NCI-H345 treated with DMSO at 0.1 percent for 48 hours (cell line): ENCODE measurements at regions not wholly inside any gene's neighbourhood (a gene's known extent, or its start where the extent isn't known, plus 50 kb on each side); places are given as distances from the start of the nearest gene placed in this dataset.
"Not testable (repeated sequence)": the region's sequence is repeated elsewhere in the genome, so short reads cannot be mapped to it uniquely, and the experiment has no call there.

ENCODE experiments used
- DNase-seq: peaks from one replicate; lab custom pipeline; 2025; ENCODE audit not compliant: unreplicated experiment; lab: John Stamatoyannopoulos, UW

DNA sequence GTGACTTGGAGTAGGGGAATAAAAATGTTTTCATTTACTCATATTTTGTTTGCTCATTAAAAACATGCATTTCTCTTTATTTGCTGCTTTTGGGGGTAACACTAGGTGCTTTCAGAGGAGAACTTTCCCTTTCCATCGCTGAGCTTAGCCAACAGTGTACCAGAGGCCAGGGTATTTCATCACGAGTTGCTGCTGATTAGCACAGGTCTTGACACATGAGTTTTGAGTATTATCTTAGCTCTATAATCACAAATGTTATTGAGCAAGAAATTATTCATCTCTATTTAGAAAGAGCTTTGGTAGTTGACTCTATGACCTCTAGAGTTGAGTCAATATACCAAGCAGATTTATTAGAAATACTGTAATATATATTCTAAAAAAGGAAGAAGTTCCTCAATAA lies 375.9 kb downstream of the NXPH1 start:
- DNase-seq, result no peak

DNA sequence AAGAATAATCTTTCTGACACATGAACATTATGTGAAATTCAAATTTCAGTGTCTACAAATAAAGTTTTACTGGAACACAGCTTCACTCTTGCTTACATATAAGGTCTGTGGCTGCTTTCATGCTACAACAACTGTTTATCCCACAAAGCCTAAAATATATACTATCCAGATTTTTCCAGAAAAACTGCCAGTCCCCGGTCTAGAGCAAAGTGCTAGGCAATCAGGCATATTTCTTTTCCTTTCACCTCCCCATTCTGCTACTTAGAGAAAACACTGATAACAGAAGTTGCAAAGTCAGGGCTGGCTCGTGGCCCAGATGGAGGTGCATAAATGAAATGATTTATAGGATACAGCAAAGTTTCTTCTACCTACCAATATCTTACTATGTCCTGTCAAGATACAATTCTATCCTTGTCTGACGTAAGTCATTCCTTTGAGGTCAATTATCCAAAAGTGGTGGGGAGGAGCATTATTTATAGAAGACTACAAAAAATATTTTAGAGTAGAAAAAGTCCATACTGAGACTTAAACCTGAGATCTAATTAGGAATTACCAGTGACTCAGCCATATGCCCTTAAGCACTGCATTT lies 384.1 kb downstream of the NXPH1 start:
- DNase-seq, result no peak

DNA sequence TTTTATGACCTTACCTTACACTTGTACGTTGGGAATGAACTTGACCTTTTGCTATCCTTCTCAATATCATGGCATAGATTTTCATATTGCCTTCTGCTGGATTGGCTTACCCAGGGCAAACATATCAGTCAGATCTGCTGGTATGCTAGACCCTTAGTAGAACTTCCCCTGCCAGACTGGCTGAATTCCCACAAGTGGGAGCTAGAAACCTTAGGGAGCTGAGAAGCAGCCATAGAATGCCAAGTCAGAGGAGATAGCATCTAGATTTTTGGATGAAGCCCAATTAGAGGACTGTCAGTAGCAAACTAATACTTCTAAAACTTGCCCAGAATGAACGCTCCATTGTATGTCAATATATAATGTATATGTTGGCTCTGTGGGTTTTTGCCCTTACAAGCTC lies 385.0 kb downstream of the NXPH1 start:
- DNase-seq, result no peak

- DNase-seq, result no peak
Observed at GRCh38 chr7:8822595-8822994, 389.2 kb downstream of the NXPH1 start.

GRCh38 chr7:8823486-8823885 lies 390.1 kb downstream of the NXPH1 start:
- DNase-seq, result no peak

GRCh38 chr7:8827329-8827728 lies 393.9 kb downstream of the NXPH1 start:
- DNase-seq, result no peak

GRCh38 chr7:8829100-8829499 lies 395.7 kb downstream of the NXPH1 start:
- no peak for DNase-seq

DNA sequence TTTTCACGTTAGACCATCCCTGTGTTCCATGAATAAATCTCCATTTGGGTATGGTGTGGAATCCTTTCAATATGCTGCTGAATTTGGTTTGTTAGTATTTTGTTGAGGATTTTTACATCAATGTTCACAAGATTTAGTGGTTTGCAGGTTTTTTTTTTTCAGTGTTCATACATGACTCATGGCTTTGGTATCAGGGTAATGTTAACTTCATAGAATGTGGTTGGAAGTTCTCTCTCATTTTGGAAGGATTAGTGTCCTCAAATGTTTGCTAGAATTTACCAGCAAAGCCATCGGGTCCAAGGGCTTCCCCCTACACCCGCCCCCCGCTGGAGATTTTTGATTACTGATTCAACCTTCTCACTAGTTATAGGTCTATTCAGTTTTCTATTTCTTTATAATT lies 398.0 kb downstream of the NXPH1 start:
- DNase-seq, result no peak

- DNase-seq, result no peak
Observed at GRCh38 chr7:8833355-8833754, 399.9 kb downstream of the NXPH1 start.

DNA sequence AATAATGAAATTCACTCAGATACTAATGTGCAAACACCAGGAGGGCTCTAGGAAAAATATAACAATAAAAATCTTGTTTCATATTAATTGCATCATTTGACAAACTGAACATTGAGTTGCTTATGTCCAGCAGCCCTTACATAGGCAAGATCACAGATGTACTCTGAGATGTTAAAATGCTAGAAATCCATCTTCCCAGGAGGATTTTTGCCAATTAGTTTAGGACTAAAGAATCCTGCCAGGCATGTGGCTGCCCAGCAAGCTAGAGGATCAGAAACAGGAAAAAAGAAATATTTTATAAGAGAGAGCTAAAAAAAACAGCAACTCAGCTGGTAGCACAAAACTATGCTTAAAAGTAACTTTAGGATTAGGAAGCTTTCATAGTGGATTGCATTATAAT lies 407.8 kb downstream of the NXPH1 start:
- no peak for DNase-seq

- DNase-seq, result no peak
Observed at GRCh38 chr7:8871716-8872115, 438.3 kb downstream of the NXPH1 start.

DNA sequence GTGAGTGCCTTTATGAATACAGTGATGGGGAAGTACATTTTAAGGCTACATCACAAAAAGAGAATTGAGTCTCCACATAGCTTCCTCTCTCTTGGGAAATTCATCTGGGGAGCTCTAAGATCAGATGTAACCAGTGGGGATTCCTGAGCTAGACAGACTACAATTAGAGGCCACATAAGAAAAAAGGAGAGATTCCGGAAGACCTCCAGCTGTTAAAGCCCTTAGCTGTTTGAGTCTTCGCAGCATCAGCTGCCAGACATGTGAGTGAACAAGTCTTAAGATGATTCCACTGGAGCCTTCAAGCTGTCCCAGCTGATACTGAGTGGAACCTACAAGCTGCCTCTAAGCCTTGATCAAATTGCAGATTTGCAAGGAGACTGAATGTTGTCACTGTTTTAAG lies 448.5 kb downstream of the NXPH1 start:
- no peak for DNase-seq

DNA sequence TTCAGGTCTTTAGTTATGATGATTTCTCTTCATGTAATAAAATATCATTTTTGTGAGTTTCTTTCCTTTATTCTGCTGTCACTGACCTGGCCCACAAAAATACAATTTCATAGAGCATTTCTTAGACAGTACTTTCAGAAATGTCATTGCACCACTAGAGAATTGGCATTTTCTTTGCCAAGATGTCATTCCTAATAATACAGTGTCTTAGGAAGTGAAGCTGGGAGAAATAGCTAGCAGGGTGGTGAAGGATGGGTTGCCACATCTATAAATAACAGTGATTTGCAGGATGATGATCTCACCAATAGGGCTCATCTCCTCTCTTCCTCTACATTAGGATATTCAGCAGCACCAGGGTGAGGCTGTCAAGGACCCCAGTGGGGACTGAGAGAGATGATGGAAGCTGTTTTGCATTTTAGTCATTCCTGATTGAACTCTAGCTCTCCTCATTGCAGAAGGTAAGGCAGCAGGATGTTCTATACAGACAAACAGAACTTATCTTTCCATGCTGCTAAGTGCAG lies 452.1 kb downstream of the NXPH1 start:
- no peak for DNase-seq

- not testable (repeated sequence) for DNase-seq
Observed at GRCh38 chr7:8890346-8890745, 456.9 kb downstream of the NXPH1 start.

DNA sequence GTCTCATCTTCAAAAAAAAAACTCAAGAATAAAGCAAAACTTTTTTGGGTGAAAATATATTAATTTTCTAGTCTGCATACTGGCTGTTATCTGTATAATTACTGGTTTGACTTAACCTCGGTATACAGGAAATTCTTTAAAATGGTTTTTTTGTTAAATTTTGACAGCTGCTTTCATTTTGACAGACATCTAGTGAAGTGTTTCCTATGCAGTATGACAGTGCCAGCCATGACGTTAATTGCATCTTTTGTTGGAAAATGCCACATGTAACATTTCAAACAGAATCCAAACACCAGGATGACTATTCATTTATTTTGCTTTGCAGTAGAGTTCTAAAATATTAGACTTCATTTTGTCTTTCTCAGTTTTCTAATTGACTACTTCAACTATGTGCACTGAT lies 460.4 kb downstream of the NXPH1 start:
- DNase-seq, result no peak

- no peak for DNase-seq
Observed at GRCh38 chr7:8906396-8907075, 473.1 kb downstream of the NXPH1 start.

- no peak for DNase-seq
Observed at GRCh38 chr7:8908889-8909288, 475.5 kb downstream of the NXPH1 start.

GRCh38 chr7:8913682-8914081 lies 480.3 kb downstream of the NXPH1 start:
- no peak for DNase-seq

GRCh38 chr7:8921807-8922206 lies 488.4 kb downstream of the NXPH1 start:
- DNase-seq, result no peak

DNA sequence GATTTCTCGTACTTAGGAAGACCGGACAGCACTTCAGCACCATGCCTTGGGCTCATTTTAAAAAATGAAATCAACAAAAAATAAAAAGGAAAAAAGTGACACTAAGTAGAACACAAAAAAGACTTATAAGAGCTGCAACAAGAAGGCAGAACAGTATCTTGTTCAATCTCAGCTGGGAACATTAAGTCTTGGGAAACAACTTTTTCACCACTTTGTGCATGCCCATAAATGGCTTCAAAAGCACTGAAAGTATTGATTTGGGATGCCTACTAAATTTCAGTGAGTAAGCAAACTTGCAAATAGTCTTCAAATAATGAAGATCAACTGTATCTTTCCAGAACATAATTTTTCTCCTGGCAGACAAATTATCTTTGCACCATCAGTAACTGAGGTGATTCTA lies 489.3 kb downstream of the NXPH1 start:
- no peak for DNase-seq

- DNase-seq, result no peak
Observed at GRCh38 chr7:8923164-8923806, 489.9 kb downstream of the NXPH1 start.

GRCh38 chr7:8931906-8932646 lies 498.7 kb downstream of the NXPH1 start:
- no peak for DNase-seq
